ENCODE measurements at regions not wholly inside any gene's neighbourhood (a gene's known extent, or its start where the extent isn't known, plus 50 kb on each side); places are given as distances from the start of the nearest gene placed in this dataset.

- TF ChIP-seq CTCF (IDR thresholded peaks at IDR 0.05) (no peak), POLR2A (IDR thresholded peaks at IDR 0.05) (no peak)
Measured at GRCh38 chr10:44242826-44243225, 142.1 kb downstream of the CXCL12 start.
